SU-DHL-6 (cell line): ENCODE measurements at regions not wholly inside any gene's neighbourhood (a gene's known extent, or its start where the extent isn't known, plus 50 kb on each side); places are given as distances from the start of the nearest gene placed in this dataset.

ENCODE experiments used
- CTCF ChIP-seq: fragments of 200-600 bp; sonication (generic); IDR thresholded peaks from one replicate; pipeline ENCODE4 v1.5.1; 2017; ENCODE audit warnings: antibody characterized with exemption, mild to moderate bottlenecking, low read length, moderate library complexity; ENCODE audit not compliant: insufficient read depth, poor library complexity, severe bottlenecking
- EZH2phosphoT487 ChIP-seq: fragments of 200-600 bp; sonication (generic), shearing (Covaris generic); conservative IDR thresholded peaks from 2 replicates; pipeline ENCODE4 v1.6.1; 2018; ENCODE audit warnings: mild to moderate bottlenecking, antibody characterized with exemption, low read length, moderate library complexity, mixed read lengths

- TF ChIP-seq CTCF (no peak), EZH2phosphoT487 (no peak)
Observed at GRCh38 chr9:129253803-129254381, 75.8 kb upstream of the IER5L start.
